NCI-H1436 treated with DMSO at 0.1 percent for 48 hours (cell line): ENCODE measurements at regions not wholly inside any gene's neighbourhood (a gene's known extent, or its start where the extent isn't known, plus 50 kb on each side); places are given as distances from the start of the nearest gene placed in this dataset.

Experiments used
- DNase-seq: peaks from one replicate; lab custom pipeline; 2025; lab: John Stamatoyannopoulos, UW

DNA sequence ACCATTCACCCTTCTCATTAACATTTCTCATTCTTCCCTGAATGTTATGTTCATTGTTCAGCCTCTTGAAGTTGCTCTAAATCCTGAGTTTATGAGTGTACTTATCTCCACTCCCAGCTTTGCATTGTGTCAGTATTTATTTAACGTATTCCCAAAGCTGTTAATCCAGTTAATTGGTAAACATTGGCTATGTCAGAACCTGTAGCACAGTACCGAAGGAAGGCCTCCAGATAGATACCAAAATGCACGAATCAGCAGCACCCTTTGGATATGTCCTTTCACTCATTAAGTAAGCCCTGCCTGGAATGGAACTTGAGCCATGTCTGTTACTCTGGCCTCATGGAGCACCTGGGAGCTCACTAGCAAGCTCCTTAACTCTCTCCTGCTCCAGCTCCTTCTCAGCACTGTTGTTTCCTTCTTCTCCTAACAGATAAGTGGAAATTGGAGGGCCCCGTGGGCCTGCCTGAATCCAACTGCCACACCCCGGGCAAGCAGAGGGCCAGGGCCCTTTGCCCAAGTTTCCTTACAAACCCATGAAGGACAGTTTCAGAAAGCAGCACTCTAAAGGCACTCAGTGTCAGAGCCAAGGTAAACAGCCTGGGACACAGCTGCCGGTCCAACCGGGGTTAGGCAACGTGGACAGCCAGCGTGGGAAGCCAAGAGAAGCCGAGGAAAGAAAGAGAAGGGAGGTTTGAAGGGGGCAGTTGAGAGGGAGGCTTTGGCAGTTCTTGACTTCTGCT is 155.0 kb upstream of the SERP2 start:
- DNase-seq: peak; percentile 32

DNA sequence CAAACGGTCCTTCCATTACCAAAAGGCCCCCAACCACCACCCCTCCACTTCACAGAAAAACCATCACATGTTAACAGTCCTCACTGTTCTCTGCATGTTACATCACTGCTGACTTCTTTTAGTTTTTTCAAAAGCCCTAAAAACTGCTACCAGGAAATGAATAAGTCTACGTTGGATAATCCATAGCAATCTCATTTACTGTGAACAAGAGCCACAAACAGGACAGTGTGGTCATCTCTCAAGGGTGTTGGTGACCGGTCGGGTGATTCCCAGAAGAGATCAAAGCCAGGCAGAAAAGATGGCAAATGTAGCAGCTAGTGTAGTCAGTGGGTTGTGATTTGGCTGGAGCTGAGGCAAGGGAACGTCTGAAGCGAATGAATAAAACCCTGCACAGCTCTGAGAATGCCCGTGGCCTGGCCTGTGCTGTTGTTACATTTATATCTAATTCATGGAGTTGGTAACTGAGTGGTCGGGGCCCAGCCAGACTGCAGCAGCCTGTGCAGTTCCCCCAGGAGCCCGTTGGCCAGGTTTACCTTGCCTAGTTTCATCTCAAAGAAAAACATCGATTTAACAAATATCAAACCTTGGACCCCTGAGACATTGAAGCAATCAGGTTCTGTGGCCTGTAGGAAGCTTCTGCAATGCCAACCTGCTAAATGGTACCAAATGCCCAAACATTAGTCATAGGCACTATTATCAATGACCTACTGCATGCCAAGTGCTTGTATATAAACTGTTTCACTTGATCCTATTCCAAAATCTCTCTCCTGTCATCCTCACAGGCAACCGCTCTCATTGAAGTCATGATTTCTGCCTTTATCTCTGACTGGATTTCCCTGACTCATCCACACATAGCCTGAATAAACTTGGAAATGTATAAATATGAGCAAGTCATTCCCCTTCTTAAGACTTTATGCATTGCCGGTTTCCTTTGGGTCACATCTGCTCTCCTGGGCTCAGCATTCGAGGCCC is 153.8 kb upstream of the SERP2 start:
- DNase-seq: no peak

DNA sequence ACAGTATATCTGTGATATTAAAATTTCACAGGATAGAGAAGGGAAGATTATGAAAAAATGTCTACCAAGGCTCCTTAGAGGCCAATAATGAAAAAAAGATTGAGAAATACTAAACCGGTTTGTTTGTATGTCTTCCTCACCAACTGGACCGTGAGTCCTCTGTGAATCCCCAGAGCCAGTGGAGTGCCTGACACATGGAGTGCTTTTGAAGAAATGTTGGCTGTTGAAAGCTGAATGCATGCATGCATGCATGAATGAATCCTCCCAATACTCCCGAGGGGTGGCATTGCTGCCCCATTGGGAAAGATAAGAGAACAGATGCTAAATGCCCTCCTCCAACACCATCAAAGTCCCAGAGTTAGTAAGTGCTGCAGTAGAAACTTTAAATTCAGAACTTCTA is 152.7 kb upstream of the SERP2 start:
- DNase-seq: no peak

DNA sequence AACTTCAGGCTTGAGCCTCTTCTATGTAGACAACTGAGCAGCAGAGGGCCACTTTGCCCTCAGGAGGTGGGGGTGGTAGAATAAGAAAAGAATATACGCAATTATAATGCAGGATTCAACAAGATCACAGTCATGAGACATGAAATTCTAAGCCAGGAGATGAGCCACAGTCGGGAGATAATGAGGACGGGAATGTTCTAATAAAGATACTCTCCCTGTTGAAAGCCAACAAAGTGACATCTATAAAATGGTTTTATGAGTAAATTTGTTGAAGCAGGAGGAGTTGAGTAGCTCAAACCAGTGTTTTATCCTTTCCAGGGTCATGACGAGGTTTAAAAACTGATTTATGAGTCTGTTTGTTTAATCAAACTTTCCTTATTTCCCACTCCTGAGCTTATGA is 152.0 kb upstream of the SERP2 start:
- no peak for DNase-seq

DNA sequence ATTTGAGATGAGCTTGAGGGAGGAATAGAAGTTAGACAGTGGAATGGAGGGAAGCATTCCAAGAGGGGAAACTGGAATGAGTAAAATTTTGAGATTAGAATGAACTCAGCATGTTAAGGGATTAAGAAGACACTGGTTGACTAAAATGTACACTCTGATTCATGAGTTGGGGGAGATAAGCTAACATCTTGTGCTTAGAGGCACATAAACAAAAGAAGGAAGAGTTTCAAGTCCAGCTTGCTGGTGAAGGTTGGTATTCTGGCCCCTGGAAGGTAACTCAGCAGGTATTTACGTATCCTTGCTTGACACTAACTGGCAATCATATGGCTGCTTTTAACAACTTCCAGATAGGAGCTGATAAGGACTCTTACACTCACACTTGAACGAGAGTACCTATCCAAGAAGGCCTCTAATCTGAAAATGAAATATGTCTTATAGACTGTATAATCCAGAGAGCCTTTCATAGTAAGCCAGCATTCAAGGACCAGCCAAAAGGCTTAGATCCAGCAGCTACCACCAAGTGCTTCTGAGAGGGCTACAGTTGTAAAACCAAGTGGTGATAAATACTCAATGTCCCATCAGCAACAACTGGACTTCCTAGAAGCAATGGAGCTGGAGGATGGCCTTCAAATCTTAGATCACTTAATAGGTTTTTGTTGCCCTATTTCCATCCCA is 149.7 kb upstream of the SERP2 start:
- no peak for DNase-seq

DNA sequence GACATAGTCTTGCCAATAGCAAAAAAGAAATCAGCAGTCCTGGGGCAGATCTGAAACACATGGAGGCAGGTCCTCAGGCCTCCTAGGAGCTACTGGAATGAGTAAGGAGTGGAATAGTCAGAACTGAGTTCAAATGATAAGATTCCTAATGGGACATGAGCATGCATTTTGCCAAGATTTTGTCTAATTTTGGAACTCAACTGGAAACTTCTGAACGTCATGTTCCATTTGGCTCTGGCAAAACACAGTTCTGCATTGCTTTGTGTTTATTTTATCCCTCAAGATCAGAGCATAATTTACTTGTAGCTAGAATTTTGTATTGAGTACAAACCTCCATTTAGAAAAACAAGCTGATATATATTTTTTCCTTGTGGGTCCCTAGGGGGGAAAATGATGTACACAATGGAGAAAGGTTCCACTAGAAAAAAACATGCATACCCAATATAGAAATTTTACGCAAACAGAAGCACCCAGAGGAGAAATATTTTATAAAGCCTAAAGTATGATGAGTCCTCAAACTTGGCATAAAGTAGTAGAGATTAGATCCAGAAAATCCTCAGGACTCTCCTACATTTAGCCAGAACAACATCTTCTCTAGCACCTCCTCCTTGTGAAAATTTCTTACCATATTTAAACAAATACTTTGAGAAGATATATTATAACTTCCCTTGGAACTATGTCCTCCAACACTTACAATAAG is 149.0 kb upstream of the SERP2 start:
- DNase-seq: no peak

DNA sequence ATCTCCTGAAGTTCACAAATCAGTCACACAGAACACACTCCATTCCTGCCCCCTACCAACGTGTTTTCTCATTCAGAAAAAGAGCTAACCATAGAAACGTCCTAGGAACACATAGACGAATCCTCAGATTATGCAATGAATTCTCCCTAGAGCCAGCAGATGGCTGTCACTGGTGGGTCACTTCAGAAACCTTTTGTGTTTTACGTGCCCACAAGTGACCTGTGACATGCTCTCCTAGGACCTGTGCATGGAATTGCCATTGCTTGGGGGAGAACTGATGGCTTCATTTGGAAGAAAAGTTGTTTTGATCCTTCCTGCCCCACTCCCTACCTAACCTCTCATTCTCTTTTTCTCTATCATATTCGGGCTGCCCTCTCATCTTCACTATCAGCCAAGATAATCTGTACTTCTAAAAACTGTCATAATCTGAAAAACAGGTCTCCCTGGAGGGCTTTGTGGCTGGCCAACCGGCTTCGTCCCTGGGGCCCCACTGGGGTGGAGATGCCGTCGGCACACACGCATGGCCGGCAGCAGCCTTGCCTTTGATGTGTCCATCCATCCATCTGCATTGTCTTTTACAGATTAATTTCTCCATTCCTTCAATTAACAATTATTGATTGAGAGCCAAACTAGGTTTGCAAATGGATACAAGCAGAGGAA is 144.1 kb upstream of the SERP2 start:
- no peak for DNase-seq

DNA sequence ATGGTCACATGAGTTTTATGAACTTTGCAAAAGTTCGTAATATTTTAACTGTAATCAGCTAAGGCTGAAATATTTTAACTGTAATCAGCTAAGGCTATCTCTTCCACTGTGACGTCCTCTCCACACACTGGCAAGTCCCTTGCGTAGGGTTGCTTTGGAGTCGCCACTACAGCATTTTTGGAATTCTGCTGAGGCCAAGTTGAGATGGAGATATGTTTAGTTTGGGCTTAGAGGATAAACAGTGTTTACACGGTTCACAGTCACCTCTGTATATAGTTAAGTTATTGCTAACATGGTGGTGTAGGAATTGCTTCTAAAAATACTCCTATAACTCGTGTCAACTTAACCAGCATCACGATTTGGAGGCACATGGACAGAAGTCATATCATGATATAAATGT is 143.6 kb upstream of the SERP2 start:
- no peak for DNase-seq

DNA sequence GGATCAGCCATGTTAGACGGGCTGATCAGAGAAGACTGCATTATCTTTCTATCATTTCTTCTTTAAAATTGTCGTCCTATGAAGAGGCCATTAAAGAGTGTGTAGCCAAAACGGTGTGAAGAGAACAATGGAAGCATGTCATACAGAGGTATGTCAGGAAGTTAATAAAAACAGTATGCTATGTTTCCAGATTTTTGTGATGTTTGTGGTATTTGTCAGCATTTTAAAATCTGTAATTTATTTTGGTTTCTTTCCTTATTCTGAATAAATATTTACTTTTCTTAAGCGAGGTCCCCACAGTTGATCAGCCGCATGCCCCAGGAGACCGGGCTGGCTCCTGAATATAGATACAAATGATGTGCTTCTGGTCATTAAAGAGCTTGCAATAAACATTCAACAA is 142.9 kb upstream of the SERP2 start:
- DNase-seq: no peak

DNA sequence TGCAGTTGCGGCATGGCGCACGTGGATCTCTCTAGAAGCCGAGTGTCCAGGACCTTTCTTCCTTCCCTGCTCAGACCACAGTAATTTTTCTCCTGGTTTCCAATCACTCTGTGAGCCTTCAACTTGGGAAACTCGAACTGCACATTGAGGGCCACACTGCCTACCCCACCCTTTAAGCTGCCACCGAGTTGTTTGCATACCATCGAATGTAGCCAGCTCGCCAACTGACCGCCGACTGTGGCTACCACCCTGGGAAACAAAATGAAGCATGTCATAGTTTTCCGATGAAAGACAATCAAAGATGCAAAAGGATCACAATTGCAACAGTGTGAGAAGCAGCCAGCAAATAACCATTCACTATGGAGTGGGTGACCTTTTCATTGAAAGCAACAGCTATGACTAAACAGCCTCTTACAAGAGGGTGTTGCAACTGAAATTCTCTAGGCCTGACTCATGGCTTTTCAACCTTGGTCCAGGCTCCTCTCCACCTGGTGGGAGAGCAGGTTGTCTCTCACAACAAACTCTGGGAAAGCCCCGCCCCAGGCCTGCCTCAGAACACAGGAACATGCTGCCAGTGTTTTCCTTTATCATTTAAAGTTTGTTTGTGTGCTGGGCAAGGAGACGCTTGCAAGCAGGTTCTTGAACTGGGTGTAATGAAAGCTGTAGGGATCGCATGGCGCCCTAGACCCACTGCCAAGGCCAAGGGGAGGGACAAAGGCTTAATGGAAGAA is 141.7 kb upstream of the SERP2 start:
- no peak for DNase-seq

DNA sequence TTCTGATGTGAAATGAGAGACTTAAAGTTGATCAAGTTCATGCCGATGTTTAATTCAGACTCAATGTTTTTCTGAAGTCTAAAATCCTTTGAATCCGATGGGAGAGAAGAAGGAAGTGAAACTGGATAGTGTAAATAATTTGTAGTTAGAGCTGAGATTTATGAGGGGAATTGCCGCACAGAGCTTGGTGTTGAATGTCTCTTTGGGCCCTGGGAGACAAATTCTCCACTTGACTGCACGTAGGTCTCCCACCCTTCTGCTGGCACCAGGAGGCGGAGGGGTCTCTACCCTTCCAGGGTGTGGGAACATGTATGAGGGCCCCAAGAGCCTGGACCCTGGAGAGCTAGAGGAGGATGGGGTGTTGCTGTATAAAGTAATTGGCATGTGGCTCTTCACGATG is 140.8 kb upstream of the SERP2 start:
- DNase-seq: no peak

DNA sequence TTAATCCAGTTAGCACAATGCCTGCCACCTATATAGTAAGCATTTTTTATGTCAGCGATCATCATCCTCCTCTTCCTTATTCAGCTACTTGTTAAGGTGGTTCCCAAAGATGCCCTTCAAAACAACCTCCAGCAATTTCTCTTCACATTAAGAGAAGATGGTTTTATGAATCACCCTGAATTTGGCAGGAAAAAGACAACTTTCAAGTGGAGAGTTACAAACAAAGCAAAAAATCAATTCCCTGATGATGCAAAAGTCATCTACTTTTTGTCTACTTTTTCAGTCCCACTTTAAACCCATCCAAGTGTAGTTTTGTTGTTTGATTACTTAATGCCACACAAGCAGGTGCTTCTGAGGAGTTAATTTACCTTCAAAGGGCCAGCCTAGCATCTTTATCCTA is 139.1 kb upstream of the SERP2 start:
- no peak for DNase-seq

DNA sequence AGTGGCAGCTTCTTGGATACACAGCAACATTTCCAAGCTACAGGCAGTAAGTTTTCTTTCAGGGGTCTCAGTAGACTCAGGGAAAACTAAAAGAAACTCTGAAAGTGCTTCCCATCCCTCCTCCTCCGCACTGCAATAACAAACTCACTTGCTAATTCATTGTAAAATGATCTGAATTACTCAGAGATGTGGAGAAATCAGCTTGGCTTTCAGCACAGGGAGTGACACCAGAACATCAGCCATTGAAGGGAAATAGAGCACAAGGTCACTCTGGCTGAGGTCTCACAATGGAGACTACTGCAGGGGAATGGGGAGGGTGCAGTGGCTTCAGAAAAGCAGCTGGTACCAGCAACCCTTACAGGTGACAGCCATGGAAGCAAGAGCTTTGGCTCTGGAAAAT is 137.3 kb upstream of the SERP2 start:
- DNase-seq: no peak

DNA sequence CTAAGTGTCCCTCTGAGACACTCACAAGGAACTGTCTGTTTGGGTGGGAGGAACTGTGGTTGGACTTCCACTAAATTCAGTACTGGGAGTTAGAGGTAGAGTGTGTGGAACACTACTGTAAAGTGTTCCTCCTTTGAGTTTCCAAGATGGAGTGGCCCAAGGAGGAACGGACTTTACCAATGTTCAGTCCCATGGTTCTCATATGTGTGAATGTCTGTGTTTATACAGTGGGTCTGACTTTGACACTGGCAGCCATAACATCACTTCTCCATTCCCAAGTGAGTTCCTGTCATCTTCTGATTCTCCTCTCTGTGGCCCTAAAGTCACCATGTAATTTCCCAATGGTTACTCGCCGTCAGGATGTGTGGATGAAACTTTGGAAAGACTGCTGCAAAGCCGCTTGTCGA is 136.8 kb upstream of the SERP2 start:
- no peak for DNase-seq

DNA sequence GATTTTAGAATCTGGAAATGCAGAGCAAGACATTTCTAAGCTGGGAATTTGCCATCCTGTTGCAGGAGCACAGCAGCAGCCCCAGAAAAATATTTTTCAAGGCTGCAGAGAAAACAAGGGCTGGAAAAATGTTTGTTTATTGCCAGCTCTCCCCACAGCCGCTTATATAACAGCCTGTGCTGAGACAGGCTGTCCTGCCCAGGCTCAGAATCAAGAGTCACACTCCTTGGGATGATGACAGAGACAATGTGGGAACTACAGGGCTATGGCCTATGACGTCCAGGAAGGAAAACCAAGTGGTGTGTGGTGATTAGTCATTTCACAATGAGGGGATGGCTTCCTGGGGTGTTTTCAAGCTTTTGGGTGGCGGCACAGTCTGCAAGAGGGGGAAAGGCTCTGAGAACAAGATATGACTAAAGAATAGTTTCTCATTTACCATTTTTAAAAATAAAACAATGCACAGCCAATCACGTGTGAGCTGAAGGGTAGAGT is 136.3 kb upstream of the SERP2 start:
- DNase-seq: no peak

DNA sequence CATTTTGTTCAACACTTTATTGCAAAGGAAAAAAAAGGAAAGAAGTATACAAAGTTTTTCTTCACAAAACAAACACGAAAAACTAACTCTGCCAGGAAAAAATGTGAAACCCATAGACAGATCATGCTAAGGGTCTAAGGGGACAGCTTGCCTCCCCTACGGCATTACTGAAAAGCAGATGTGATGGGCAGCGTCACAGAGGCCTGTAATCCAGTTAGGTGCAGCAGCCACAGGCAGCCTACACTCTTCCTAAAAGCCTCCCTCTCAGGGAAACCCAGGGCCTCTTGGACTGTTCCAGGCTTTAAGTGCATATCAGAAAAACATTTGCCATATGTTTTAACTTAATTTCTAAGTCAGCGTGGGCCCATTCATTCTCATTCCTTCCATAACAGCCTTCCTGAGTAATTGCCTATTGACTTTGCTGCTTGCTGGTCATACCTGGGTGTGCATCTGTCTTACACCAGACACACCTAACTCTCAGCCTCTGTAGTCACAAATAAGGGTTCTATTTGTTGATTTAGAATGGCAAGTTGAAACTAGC is 135.7 kb upstream of the SERP2 start:
- DNase-seq: no peak

DNA sequence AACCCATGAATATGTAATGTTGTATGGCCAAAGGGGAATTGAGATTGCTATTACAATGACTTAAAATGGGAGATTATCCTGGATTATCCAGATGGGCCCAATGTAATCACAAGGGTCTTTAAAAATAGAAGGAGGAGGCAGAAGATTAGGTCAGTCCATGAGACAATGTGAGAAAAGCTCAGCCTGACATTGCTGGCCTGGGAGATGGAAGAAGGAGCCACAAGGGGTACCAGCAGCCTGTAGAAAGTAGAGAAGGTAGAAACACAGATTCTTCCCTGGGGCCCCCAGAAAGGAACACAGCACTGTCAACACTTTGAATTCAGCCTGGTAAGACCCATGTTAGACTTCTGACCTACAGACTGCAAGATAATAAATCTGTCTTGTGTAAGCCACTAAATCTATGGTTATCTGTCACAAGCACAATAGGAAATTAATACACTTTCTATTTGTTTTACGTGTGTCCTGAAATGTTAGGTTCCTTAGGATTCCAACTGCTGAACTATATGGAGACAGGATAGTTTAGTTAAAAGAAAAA is 132.9 kb upstream of the SERP2 start:
- DNase-seq: no peak

DNA sequence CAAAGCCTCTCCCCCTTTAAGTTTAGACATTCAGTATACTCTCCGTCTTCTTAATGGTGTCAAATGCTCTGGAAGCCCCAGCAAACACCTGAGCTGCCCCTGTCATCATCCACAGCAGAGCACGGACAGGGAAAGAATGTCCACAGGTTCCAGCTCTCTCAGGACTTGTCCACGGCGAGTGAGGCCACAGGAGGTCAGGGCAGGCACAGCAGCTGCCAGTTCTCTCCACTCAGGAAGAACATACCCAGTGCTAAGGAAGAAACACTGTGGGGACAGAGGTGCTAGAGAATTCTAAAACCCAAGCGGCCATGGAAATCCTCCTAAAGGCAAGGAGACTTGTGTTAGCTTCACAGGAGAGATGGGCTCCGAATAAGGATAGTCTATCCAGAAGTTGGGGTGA is 132.0 kb upstream of the SERP2 start:
- no peak for DNase-seq

DNA sequence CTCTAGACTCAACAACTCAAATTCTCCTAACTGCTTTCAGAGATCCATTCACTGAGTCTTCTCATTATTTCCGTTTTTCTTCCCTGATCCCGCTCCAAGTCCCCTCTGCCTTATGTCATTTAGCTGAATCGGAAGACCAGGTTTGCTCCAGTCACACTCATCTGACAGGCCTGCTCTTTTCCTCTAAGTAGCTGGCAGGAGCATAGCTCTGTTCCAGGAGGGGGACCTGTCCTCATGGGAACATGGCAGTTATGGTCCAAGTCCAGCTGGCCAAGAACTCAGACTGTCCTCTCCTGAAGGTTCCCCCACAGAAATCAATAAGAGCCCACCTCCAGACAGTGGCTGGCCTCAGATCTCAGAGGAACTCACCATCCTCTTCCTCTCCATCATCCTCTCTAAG is 130.9 kb upstream of the SERP2 start:
- no peak for DNase-seq

DNA sequence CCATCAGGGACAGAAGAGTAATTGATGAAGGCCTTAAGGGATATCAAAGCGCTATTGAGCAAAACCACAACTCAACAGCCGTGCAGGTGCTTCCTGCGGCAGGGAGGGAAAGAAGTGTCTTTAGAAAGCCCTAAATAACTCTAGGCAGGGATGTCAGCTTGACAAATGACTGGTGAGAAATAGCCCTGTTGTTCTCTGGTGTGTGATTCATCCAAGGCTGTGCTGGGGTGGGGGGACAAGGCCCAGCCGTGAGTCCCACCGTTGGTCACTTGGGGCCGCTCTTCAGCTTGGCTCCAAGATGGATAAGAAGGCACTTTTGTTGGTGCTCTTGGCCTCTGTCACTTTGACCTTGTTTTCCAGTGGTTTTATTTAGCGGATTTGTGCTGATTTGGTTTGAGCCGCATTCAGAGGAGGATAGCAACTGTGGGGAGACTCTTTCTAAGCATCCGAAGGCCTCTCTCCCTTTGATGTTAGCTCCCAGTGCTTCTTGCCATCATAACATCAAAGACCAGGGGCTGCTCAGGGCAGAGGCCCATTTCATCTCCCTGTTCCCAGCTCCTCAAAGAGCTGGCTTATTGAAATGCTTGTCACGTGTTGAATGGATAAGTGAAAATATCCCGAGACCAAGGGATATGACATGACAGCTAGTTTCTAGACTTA is 130.3 kb upstream of the SERP2 start:
- peak; percentile 58 for DNase-seq
